Liver (tissue), 3 donors: ENCODE measurements at regions not wholly inside any gene's neighbourhood (a gene's known extent, or its start where the extent isn't known, plus 50 kb on each side); places are given as distances from the start of the nearest gene placed in this dataset.

Source experiments
- ATF3 ChIP-seq: IDR thresholded peaks from 2 replicates; pipeline ENCODE4 v1.6.1; 2016; ENCODE audit warnings: antibody characterized with exemption
- CTCF ChIP-seq: fragments of 150-350 bp; IDR thresholded peaks from 2 replicates; pipeline ENCODE4 v1.5.1; 2017; ENCODE audit warnings: improper control_type of control experiment, low read depth, low read length; ENCODE audit not compliant: missing input control
- FOXA1 ChIP-seq: IDR thresholded peaks from 2 replicates; pipeline ENCODE4 v1.6.1; 2016; ENCODE audit warnings: antibody characterized with exemption
- FOXA2 ChIP-seq: IDR thresholded peaks from 2 replicates; pipeline ENCODE4 v1.6.1; 2016; ENCODE audit warnings: antibody characterized with exemption
- GABPA ChIP-seq, 2 donors: IDR thresholded peaks in 1 of 2; conservative IDR thresholded peaks in 1 of 2; 2 replicates each; pipeline ENCODE4 v1.6.1; 2016; ENCODE audit warnings: antibody characterized with exemption in 2 of 2, mild to moderate bottlenecking in 1 of 2, moderate library complexity in 1 of 2
- JUND ChIP-seq, 2 donors: IDR thresholded peaks; 2 replicates each; pipeline ENCODE4 v1.6.1; 2016; ENCODE audit warnings: antibody characterized with exemption in 2 of 2
- MAX ChIP-seq: IDR thresholded peaks from 2 replicates; pipeline ENCODE4 v1.6.1; 2016; ENCODE audit warnings: antibody characterized with exemption
- NR2F2 ChIP-seq: IDR thresholded peaks from 2 replicates; pipeline ENCODE4 v1.6.1; 2016; ENCODE audit warnings: antibody characterized with exemption
- RAD21 ChIP-seq, 2 donors: IDR thresholded peaks; 2 replicates each; pipeline ENCODE4 v1.6.1; 2016; ENCODE audit warnings: antibody characterized with exemption in 2 of 2, mild to moderate bottlenecking in 2 of 2
- REST ChIP-seq: IDR thresholded peaks from 2 replicates; pipeline ENCODE4 v1.6.1; 2016; ENCODE audit warnings: antibody characterized with exemption, mild to moderate bottlenecking
- SP1 ChIP-seq: IDR thresholded peaks from 2 replicates; pipeline ENCODE4 v1.6.1; 2018; ENCODE audit warnings: antibody characterized with exemption, mild to moderate bottlenecking
- TAF1 ChIP-seq: conservative IDR thresholded peaks from 2 replicates; pipeline ENCODE4 v1.6.1; 2016; ENCODE audit warnings: antibody characterized with exemption, mild to moderate bottlenecking
- YY1 ChIP-seq: IDR thresholded peaks from 2 replicates; pipeline ENCODE4 v1.6.1; 2016; ENCODE audit warnings: antibody characterized with exemption, mild to moderate bottlenecking
- ZBTB33 ChIP-seq: IDR thresholded peaks from 2 replicates; pipeline ENCODE4 v1.6.1; 2016; ENCODE audit warnings: antibody characterized with exemption
- donor health status: healthy.
- donor health status: healthy.

DNA sequence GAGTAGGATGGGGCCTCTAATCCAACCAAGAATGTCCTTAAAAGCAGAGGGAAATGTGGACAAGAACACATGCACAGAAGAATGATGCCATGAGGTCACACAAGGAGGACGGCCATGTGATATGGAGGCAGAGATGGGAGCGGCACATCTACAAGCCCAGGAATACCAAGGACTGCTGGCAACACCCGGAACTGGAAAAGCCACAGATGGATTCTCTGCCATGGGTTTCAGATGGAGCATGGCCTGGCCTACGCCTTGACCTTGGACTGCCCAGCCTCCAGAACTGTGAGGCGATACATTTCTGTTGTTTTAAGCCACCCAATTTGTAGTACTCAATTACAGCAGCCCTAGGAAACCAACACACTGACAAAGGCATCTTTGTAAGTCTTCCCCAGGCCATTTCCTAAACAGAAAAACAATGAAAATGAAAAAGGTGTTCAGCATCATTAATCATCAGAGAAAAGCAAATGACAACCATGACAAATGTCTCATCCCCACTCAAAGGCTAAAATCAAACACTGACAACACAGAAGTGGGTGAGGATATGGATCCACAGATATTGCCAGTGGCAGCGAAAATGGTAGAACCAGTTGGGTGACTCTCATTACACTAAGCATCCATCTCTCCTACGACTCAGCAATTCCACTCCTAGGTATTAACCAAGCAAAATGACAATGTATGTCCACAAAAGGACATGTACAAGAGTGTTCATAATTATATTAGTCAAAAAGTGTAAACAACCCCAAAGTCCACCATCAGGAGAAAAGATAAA lies 76.9 kb upstream of the CNEP1R1 start:
- TF ChIP-seq ATF3 (no peak), CTCF (no peak), SP1 (no peak), YY1 (no peak), FOXA1 (no peak), REST (no peak), RAD21 (IDR thresholded peaks at IDR 0.05) (no peak), MAX (no peak), TAF1 (no peak), GABPA (IDR thresholded peaks at IDR 0.05 in 1 of 2, conservative IDR thresholded peaks at IDR 0.05 in 1 of 2) (no peak), ZBTB33 (no peak), FOXA2 (no peak), NR2F2 (no peak), JUND (IDR thresholded peaks at IDR 0.05) (no peak)
